A549 (cell line): ENCODE measurements at regions not wholly inside any gene's neighbourhood (a gene's known extent, or its start where the extent isn't known, plus 50 kb on each side); places are given as distances from the start of the nearest gene placed in this dataset.

Experiments
- BCL3 ChIP-seq: fragments of >200 bp; sonication (Bioruptor Twin); formaldehyde crosslinking; IDR thresholded peaks from 3 replicates; pipeline ENCODE4 v1.6.1; 2016
- CBX2 ChIP-seq: fragments of 200-600 bp; sonication (generic); IDR thresholded peaks from 2 replicates; pipeline ENCODE4 v1.6.1; 2016; ENCODE audit warnings: low read depth, mild to moderate bottlenecking, borderline replicate concordance
- CBX8 ChIP-seq: fragments of 200-600 bp; sonication (generic); IDR thresholded peaks from 2 replicates; pipeline ENCODE4 v1.6.1; 2016
- CTCF ChIP-seq: fragments of >200 bp; sonication (Bioruptor Twin); formaldehyde crosslinking; IDR thresholded peaks from 3 replicates; pipeline ENCODE4 v1.5.1; 2016
- KDM1A ChIP-seq: fragments of 200-600 bp; sonication (generic); IDR thresholded peaks from 2 replicates; pipeline ENCODE4 v1.6.1; 2016; ENCODE audit warnings: low read depth, mild to moderate bottlenecking
- PHF8 ChIP-seq: fragments of 200-600 bp; sonication (generic); IDR thresholded peaks from 2 replicates; pipeline ENCODE4 v1.6.1; 2016; ENCODE audit warnings: low read depth, mild to moderate bottlenecking, antibody characterized with exemption, moderate library complexity, borderline replicate concordance
- POLR2A ChIP-seq: IDR thresholded peaks from 2 replicates; pipeline ENCODE4 v1.6.1; 2012; ENCODE audit warnings: mild to moderate bottlenecking, low read length
- REST ChIP-seq: fragments of 200-600 bp; sonication (generic); IDR thresholded peaks from 2 replicates; pipeline ENCODE4 v1.6.1; 2016; ENCODE audit warnings: antibody characterized with exemption, mild to moderate bottlenecking, moderate library complexity
- RFX5 ChIP-seq: fragments of 450-650 bp; IDR thresholded peaks from 2 replicates; pipeline ENCODE4 v1.7.1; 2014; ENCODE audit warnings: antibody characterized with exemption, mild to moderate bottlenecking, moderate library complexity
- USF2 ChIP-seq: fragments of 450-650 bp; IDR thresholded peaks from 2 replicates; pipeline ENCODE4 v1.6.1; 2014; ENCODE audit warnings: antibody characterized with exemption

- no peak for TF ChIP-seq CBX8
- TF ChIP-seq REST = no peak
- TF ChIP-seq CTCF = no peak
- no peak for TF ChIP-seq KDM1A
- TF ChIP-seq CBX2 = no peak
- TF ChIP-seq POLR2A = no peak
- TF ChIP-seq USF2 = no peak
- no peak for TF ChIP-seq PHF8
- no peak for TF ChIP-seq BCL3
- no peak for TF ChIP-seq RFX5
Observed at GRCh38 chr21:41616031-41616591, 108.2 kb upstream of the TMPRSS2 start.
